Ovary (tissue), 7 donors: ENCODE measurements at regions not wholly inside any gene's neighbourhood (a gene's known extent, or its start where the extent isn't known, plus 50 kb on each side); places are given as distances from the start of the nearest gene placed in this dataset.

Experiments
- DNase-seq, 5 donors: peaks; one replicate each; pipeline ENCODE4 v3.0.0-alpha.2; 2019 to 2020
- H3K27ac ChIP-seq, 2 donors: fragments of 200-600 bp; one replicate each; pipeline versions ENCODE4 v1.5.1 to v1.8.0; 2019 to 2022
- H3K27me3 ChIP-seq: fragments of 200-600 bp; one replicate; pipeline ENCODE4 v1.8.0; 2022
- H3K36me3 ChIP-seq: fragments of 200-600 bp; sonication (generic); one replicate; pipeline ENCODE4 v1.5.1; 2019
- H3K4me1 ChIP-seq: one replicate; pipeline ENCODE4 v1.8.1; 2013; ENCODE audit warnings: mild to moderate bottlenecking, moderate library complexity; ENCODE audit not compliant: insufficient read depth
- H3K4me3 ChIP-seq: fragments of 200-600 bp; sonication (generic); one replicate; pipeline ENCODE4 v1.5.1; 2017
- H3K9me3 ChIP-seq, 2 donors: fragments of 200-600 bp in 1 of 2; sonication (generic) in 1 of 2; one replicate each; pipeline versions ENCODE4 v1.5.1 to v1.8.1; 2013 to 2019; ENCODE audit warnings: mild to moderate bottlenecking in 1 of 2, moderate library complexity in 1 of 2
- EP300 ChIP-seq: sonication (generic); formaldehyde crosslinking; IDR thresholded peaks from one replicate; pipeline ENCODE4 v1.6.1; 2017; ENCODE audit warnings: antibody characterized with exemption
- POLR2A ChIP-seq: fragments of 450-650 bp; IDR thresholded peaks from one replicate; pipeline ENCODE4 v1.6.1; 2017; ENCODE audit warnings: antibody characterized with exemption, mild to moderate bottlenecking, moderate library complexity
- WGBS, 3 donors: extraction: QIAGEN DNeasy Blood & Tissue Kit in 1 of 3; methylation state at CpG; one replicate each; pipeline versions ENCODE4 v1.1.5 to v1.1.7; 2013 to 2017; 5-methylcytosine and 5-hydroxymethylcytosine counted together
- intact Hi-C, 4 donors: fragments of 100-400 bp; cut with DNase I; formaldehyde crosslinking; loops; one replicate each; pipeline versions ENCODE4 v1.11.0 to v1.15.1; 2022 to 2023
- TF ChIP-seq, protein P1 (sequence below), 3 donors: fragments of 450-650 bp in 2 of 3; fragments of 200-600 bp in 1 of 3; IDR thresholded peaks; one replicate each; pipeline versions ENCODE4 v1.5.1 to v1.8.0; 2016 to 2022; ENCODE audit warnings: antibody characterized with exemption in 3 of 3, mild to moderate bottlenecking in 1 of 3
- donor health status: DM: no; HTN: no; CAD: no; lungs with moderate emphysema.
- donor health status: DM: no; HTN: no; CAD: no.
- donor health status: Bipolar disorder and iron deficiency.
- donor health status: DM: no; HTN: no; CAD: no.
- donor health status: DM: yes; HTN: yes; CAD: no.

DNA sequence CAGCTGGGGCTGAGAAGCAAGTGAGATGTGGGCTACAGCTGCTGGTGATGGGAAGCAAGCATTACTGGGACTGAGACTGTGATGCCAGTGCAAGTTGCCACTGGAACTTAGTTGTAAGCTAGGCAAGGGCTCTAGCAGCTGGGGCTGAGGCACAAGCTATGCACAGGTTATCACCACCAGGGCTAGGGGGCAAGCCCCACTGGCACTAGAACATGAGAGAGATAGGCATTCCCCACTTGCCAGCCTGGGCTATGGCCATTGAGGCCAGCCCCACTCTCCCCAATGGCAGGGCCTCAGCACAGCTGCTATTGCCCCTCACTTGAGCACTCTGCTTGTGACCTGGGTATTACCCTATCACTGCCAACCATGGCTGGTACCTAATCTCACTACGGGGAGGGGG is 130.8 kb upstream of the SMIM31 start:
- WGBS, 3 donors, result 71 to 100% (median 83%) methylated on average over 1 of the region's 1 CpG
- no peaks in the 10 kb centered on the region for H3K9me3 ChIP-seq
- H3K27ac ChIP-seq, result no peak overlapping the region
- no peak overlapping the region for H3K4me3 ChIP-seq
- TF ChIP-seq, protein P1, sequence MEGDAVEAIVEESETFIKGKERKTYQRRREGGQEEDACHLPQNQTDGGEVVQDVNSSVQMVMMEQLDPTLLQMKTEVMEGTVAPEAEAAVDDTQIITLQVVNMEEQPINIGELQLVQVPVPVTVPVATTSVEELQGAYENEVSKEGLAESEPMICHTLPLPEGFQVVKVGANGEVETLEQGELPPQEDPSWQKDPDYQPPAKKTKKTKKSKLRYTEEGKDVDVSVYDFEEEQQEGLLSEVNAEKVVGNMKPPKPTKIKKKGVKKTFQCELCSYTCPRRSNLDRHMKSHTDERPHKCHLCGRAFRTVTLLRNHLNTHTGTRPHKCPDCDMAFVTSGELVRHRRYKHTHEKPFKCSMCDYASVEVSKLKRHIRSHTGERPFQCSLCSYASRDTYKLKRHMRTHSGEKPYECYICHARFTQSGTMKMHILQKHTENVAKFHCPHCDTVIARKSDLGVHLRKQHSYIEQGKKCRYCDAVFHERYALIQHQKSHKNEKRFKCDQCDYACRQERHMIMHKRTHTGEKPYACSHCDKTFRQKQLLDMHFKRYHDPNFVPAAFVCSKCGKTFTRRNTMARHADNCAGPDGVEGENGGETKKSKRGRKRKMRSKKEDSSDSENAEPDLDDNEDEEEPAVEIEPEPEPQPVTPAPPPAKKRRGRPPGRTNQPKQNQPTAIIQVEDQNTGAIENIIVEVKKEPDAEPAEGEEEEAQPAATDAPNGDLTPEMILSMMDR (IDR thresholded peaks at IDR 0.05), result no peak
- TF ChIP-seq EP300 (no peak), POLR2A (no peak)
- no peaks in the 10 kb centered on the region for H3K36me3 ChIP-seq
- no peaks in the 10 kb centered on the region for H3K4me1 ChIP-seq
- H3K27me3 ChIP-seq, result no peaks in the 10 kb centered on the region
- DNase-seq, result no peak
- intact Hi-C loops, result no loop called here

DNA sequence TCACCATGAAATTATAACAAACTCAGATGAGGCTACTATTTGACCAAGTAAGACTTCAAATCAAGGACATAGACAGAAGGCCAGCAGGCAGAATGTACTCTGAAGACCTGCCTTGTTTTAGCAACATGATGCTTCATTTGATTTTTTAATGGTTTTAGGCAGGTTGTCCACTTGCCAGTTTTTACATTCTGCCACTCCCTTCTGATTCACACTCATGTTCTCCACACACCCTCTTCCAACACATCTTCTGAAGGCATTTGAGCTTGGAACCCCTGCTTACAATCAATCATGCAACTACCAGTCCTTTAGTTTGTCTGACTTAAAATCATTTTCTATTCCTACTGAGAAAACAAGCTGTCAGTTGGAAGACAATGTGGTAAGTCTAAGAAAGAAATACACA is 114.9 kb upstream of the SMIM31 start:
- no peak overlapping the region for H3K4me3 ChIP-seq
- no peaks in the 10 kb centered on the region for H3K27me3 ChIP-seq
- no peak for DNase-seq
- TF ChIP-seq EP300 (no peak), POLR2A (no peak)
- TF ChIP-seq, protein P1 (IDR thresholded peaks at IDR 0.05), result no peak
- no peak overlapping the region for H3K27ac ChIP-seq
- no peaks in the 10 kb centered on the region for H3K4me1 ChIP-seq
- H3K36me3 ChIP-seq, result no peaks in the 10 kb centered on the region
- intact Hi-C loops, result no loop called here
- no peaks in the 10 kb centered on the region for H3K9me3 ChIP-seq

DNA sequence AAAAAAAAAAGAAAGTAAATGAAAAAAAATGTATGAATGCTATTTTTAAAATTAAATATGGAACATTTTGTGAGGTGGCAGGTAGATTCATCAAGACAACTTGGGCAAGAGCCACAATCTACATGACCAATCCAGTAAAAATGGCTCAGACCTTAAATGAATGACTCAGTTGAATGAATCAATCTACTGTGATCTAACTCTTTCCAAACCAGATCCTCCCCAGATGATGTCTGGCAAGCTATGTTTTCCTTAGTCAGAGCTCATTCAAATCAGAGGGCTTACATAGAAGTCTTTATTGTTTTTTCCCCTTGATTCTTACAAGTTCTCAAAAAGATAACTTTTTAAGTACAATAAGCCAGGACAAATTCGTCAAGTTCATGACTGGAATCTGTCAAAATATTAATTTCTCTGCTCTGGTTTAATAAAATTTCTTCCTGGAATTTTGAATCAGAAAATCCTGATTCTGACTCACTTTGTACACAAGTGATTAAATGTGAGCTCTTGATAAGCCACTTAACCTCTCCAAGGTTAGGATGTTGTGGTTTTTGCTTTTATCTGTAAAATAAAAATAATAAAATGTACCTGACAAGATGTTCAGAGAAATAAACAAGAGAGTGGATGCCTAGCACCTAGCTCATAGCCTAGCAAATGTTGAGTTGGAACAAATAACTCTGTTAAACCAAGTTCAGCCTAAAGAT is 105.6 kb upstream of the SMIM31 start:
- WGBS, 3 donors, result 47 to 60% (median 59%) methylated on average over 1 of the region's 1 CpG
- intact Hi-C loops, result no loop called here
- Histone ChIP-seq H3K36me3 (no peaks in the 10 kb centered on the region), H3K27me3 (no peaks in the 10 kb centered on the region), H3K4me3 (no peak overlapping the region), H3K9me3 (no peaks in the 10 kb centered on the region), H3K27ac (no peak overlapping the region), H3K4me1 (no peaks in the 10 kb centered on the region)
- no peak for TF ChIP-seq EP300
- TF ChIP-seq POLR2A, result no peak
- TF ChIP-seq, protein P1 (IDR thresholded peaks at IDR 0.05), result no peak
- DNase-seq, result no peak

DNA sequence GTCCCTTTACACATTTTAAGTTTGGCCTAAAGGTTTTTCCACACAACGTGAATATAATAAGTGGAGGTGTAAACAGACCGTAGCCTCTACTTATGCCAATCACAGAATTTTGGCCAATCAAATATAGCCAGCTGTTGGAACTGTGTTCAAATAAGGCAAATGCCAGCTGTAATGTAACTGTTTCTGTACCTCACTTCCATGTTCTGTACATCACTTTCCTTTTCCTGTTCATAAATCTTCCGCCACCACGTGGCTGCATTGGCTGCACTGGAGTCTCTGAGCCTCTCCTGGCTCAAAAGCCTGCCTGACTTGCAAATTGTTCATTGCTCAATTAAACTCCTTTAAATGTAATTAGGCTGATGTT is 105.1 kb upstream of the SMIM31 start:
- TF ChIP-seq, protein P1 (IDR thresholded peaks at IDR 0.05), result no peak
- no peak for TF ChIP-seq POLR2A
- TF ChIP-seq EP300, result no peak
- H3K9me3 ChIP-seq, result no peaks in the 10 kb centered on the region
- H3K4me1 ChIP-seq, result no peaks in the 10 kb centered on the region
- H3K27me3 ChIP-seq, result no peaks in the 10 kb centered on the region
- no peak overlapping the region for H3K4me3 ChIP-seq
- intact Hi-C loops, result no loop called here
- no peak for DNase-seq
- H3K27ac ChIP-seq, result no peak overlapping the region
- H3K36me3 ChIP-seq, result no peaks in the 10 kb centered on the region
- 67 to 76% (median 76%) methylated on average over 4 of the region's 4 CpGs for WGBS, 3 donors
